H1 (cell line): ENCODE measurements at regions not wholly inside any gene's neighbourhood (a gene's known extent, or its start where the extent isn't known, plus 50 kb on each side); places are given as distances from the start of the nearest gene placed in this dataset.
"Not testable (repeated sequence)": the region's sequence is repeated elsewhere in the genome, so short reads cannot be mapped to it uniquely, and the experiment has no call there.

Source experiments
- CTCF ChIA-PET: fragments of 300-600 bp; sonication (Branson Sonifier 250); formaldehyde crosslinking; loops from one replicate; lab custom pipeline; 2021; ENCODE audit not compliant: partially characterized antibody; lab: Charles Lee
- POLR2A ChIA-PET: fragments of 300-600 bp; sonication (Branson Sonifier 250); formaldehyde crosslinking; loops from one replicate; lab custom pipeline; 2021; ENCODE audit warnings: inconsistent platforms; ENCODE audit not compliant: partially characterized antibody; lab: Charles Lee
- DNase-seq, 2 experiments: peaks; one replicate each; pipeline versions ENCODE4 v3.0.0 to v3.0.0-alpha.2; 2010 to 2022; ENCODE audit warnings: low spot score in 2 of 2, low read depth in 1 of 2, mixed read lengths in 1 of 2
- FAIRE-seq: peaks from 2 replicates; lab custom pipeline; 2011; peaks lifted over from hg19 to GRCh38; lab: Jason Lieb, UNC
- H2AFZ ChIP-seq: 2 replicates; pipeline ENCODE4 v1.8.1; 2012; ENCODE audit warnings: low read length, inconsistent platforms
- H2AK5ac ChIP-seq: 2 replicates; pipeline ENCODE4 v1.6.1; 2013; ENCODE audit warnings: low read depth, low read length
- H2BK120ac ChIP-seq: replicated peaks from 2 replicates; pipeline ENCODE3; 2013; ENCODE audit warnings: low read depth, low read length, inconsistent platforms
- H2BK12ac ChIP-seq: 2 replicates; pipeline ENCODE4 v1.6.1; 2013; ENCODE audit warnings: low read depth, low read length
- H2BK15ac ChIP-seq: 2 replicates; pipeline ENCODE4 v1.6.1; 2013; ENCODE audit warnings: low read length
- H2BK20ac ChIP-seq: 2 replicates; pipeline ENCODE4 v1.6.1; 2013; ENCODE audit warnings: low read length
- H2BK5ac ChIP-seq: 2 replicates; pipeline ENCODE4 v1.6.1; 2013; ENCODE audit warnings: low read depth, low read length
- H3K14ac ChIP-seq: 2 replicates; pipeline ENCODE4 v1.6.1; 2013; ENCODE audit warnings: inconsistent platforms; ENCODE audit not compliant: insufficient read length
- H3K18ac ChIP-seq: 2 replicates; pipeline ENCODE4 v1.6.1; 2013; ENCODE audit warnings: low read length; ENCODE audit errors: extremely low read depth
- H3K23ac ChIP-seq: 2 replicates; pipeline ENCODE4 v1.6.1; 2013; ENCODE audit warnings: inconsistent platforms; ENCODE audit not compliant: insufficient read length
- H3K23me2 ChIP-seq: 2 replicates; pipeline ENCODE4 v1.6.1; 2013; ENCODE audit warnings: low read depth, low read length
- H3K27ac ChIP-seq: 2 replicates; pipeline ENCODE4 v1.6.1; 2011; ENCODE audit warnings: low read depth, low read length, inconsistent platforms
- H3K27me3 ChIP-seq, 4 experiments: replicated peaks in 1 of 4; 1 replicate in 1 of 4; 2 replicates in 3 of 4; pipeline versions ENCODE4 v1.6.1 to v1.8.1; 2011 to 2013; ENCODE audit warnings: low read length in 3 of 4, mild to moderate bottlenecking in 3 of 4, inconsistent platforms in 2 of 4, mixed read lengths in 2 of 4, moderate library complexity in 1 of 4; ENCODE audit not compliant: control insufficient read depth in 3 of 4, insufficient read depth in 3 of 4; ENCODE audit errors: extremely low read depth in 1 of 4
- H3K36me3 ChIP-seq, 4 experiments: 2 replicates each; pipeline versions ENCODE4 v1.6.1 to v1.8.1; 2011 to 2013; ENCODE audit warnings: mild to moderate bottlenecking in 4 of 4, low read length in 3 of 4, moderate library complexity in 2 of 4, control low read depth in 1 of 4, inconsistent platforms in 1 of 4; ENCODE audit not compliant: insufficient read depth in 4 of 4, control insufficient read depth in 2 of 4
- H3K4ac ChIP-seq: replicated peaks from 2 replicates; pipeline ENCODE3; 2013; ENCODE audit warnings: low read length, low read depth, mixed read lengths, inconsistent platforms; ENCODE audit not compliant: insufficient read length
- H3K4me1 ChIP-seq, 4 experiments: replicated peaks in 1 of 4; 1 replicate in 1 of 4; 2 replicates in 3 of 4; pipeline versions ENCODE4 v1.6.1 to v1.8.1; 2011 to 2013; ENCODE audit warnings: low read length in 3 of 4, inconsistent platforms in 2 of 4, mixed read lengths in 1 of 4; ENCODE audit not compliant: insufficient read depth in 4 of 4, control insufficient read depth in 3 of 4
- H3K4me2 ChIP-seq, 2 experiments: 2 replicates each; pipeline versions ENCODE4 v1.6.1 to v1.8.1; 2011 to 2013; ENCODE audit warnings: low read depth in 2 of 2, low read length in 2 of 2, control low read depth in 1 of 2, inconsistent platforms in 1 of 2, mild to moderate bottlenecking in 1 of 2; ENCODE audit not compliant: insufficient read depth in 1 of 2
- H3K4me3 ChIP-seq, 4 experiments: fragments of 200-600, 300-600 bp in 1 of 4; sonication (generic), shearing (Covaris generic), sonication (Bioruptor Twin) in 1 of 4; 2 replicates each; pipeline versions ENCODE4 v1.5.1 to v1.8.1; 2011 to 2016; ENCODE audit warnings: low read length in 4 of 4, low read depth in 3 of 4, control low read depth in 2 of 4, inconsistent platforms in 2 of 4, mild to moderate bottlenecking in 2 of 4, mixed read lengths in 1 of 4, moderate library complexity in 1 of 4; ENCODE audit not compliant: insufficient read depth in 2 of 4; ENCODE audit errors: extremely low read depth in 1 of 4
- H3K56ac ChIP-seq: replicated peaks from 2 replicates; pipeline ENCODE3; 2013; ENCODE audit warnings: low read depth, mild to moderate bottlenecking, mixed read lengths, low read length, inconsistent platforms; ENCODE audit not compliant: insufficient read length
- H3K79me1 ChIP-seq: 2 replicates; pipeline ENCODE4 v1.6.1; 2013; ENCODE audit warnings: low read depth, low read length, control low read depth
- H3K79me2 ChIP-seq, 2 experiments: 2 replicates each; pipeline versions ENCODE4 v1.6.1 to v1.8.1; 2012 to 2013; ENCODE audit warnings: low read length in 2 of 2, mild to moderate bottlenecking in 2 of 2, inconsistent platforms in 1 of 2; ENCODE audit not compliant: insufficient read depth in 2 of 2, control insufficient read depth in 1 of 2
- H3K9ac ChIP-seq, 4 experiments: replicated peaks in 1 of 4; 1 replicate in 1 of 4; 2 replicates in 3 of 4; pipeline versions ENCODE4 v1.6.1 to v1.8.1; 2011 to 2013; ENCODE audit warnings: low read depth in 3 of 4, low read length in 3 of 4, control low read depth in 2 of 4, mild to moderate bottlenecking in 2 of 4, moderate library complexity in 2 of 4, inconsistent platforms in 1 of 4; ENCODE audit errors: extremely low read depth in 1 of 4
- H3K9me3 ChIP-seq, 2 experiments: 2 replicates each; pipeline versions ENCODE4 v1.6.1 to v1.8.1; 2012 to 2013; ENCODE audit warnings: mild to moderate bottlenecking in 2 of 2, moderate library complexity in 2 of 2, control low read depth in 1 of 2, inconsistent platforms in 1 of 2, low read depth in 1 of 2, low read length in 1 of 2, mixed read lengths in 1 of 2; ENCODE audit not compliant: insufficient read depth in 2 of 2
- H4K20me1 ChIP-seq, 2 experiments: replicated peaks in 1 of 2; 2 replicates each; pipeline versions ENCODE3 to v1.8.1; 2011 to 2013; ENCODE audit warnings: inconsistent platforms in 2 of 2, low read length in 2 of 2, mild to moderate bottlenecking in 1 of 2; ENCODE audit not compliant: insufficient read depth in 2 of 2, control insufficient read depth in 1 of 2
- H4K5ac ChIP-seq: 2 replicates; pipeline ENCODE4 v1.6.1; 2013; ENCODE audit warnings: low read length, low read depth, mixed read lengths, inconsistent platforms; ENCODE audit not compliant: insufficient read length
- H4K8ac ChIP-seq: 2 replicates; pipeline ENCODE4 v1.8.0; 2013; ENCODE audit warnings: mild to moderate bottlenecking, moderate library complexity, low read length, inconsistent platforms; ENCODE audit not compliant: insufficient read depth; ENCODE audit errors: extremely low read depth
- H4K91ac ChIP-seq: replicated peaks from 2 replicates; pipeline ENCODE3; 2013; ENCODE audit warnings: low read length, mixed read lengths, inconsistent platforms; ENCODE audit not compliant: insufficient read length
- WGBS, 2 experiments: shearing (Covaris generic) in 1 of 2; methylation state at CpG; one replicate each; pipeline versions ENCODE4 v1.1.6 to v1.1.7; 2013 to 2015; ENCODE audit warnings: low lambda C conversion rate in 2 of 2, mixed read lengths in 2 of 2, inconsistent platforms in 1 of 2, low coverage in 1 of 2, missing lambda C conversion rate in 1 of 2; ENCODE audit not compliant: insufficient replicate concordance in 2 of 2, insufficient coverage in 1 of 2, insufficient read length in 1 of 2; ENCODE audit errors: extremely low coverage in 1 of 2, missing lambda C conversion rate in 1 of 2; 5-methylcytosine and 5-hydroxymethylcytosine counted together

- not testable (repeated sequence) for H4K5ac ChIP-seq, H3K14ac ChIP-seq, H3K9me3 ChIP-seq, H4K20me1 ChIP-seq, DNase-seq, H2BK120ac ChIP-seq, H3K18ac ChIP-seq, H4K91ac ChIP-seq, H4K8ac ChIP-seq, H3K4me2 ChIP-seq, H3K79me2 ChIP-seq, H2BK15ac ChIP-seq, H3K23me2 ChIP-seq, H3K27me3 ChIP-seq, H2BK12ac ChIP-seq, H3K36me3 ChIP-seq, H3K27ac ChIP-seq, H3K4ac ChIP-seq, H3K4me1 ChIP-seq, H3K79me1 ChIP-seq, H2BK5ac ChIP-seq, FAIRE-seq, H2AK5ac ChIP-seq, H3K9ac ChIP-seq, H3K56ac ChIP-seq, H3K23ac ChIP-seq, H2BK20ac ChIP-seq, H3K4me3 ChIP-seq
- WGBS, 2 experiments: 80% methylated on average over 7 of the region's 7 CpGs; no CpG with 5 or more reads in 1 of the 2 experiments
- 0 out of 2 replicates have a peak overlapping the region, but pooled peaks have one; percentile 17 for H2AFZ ChIP-seq
- CTCF ChIA-PET: interaction anchor here (0.6 to 1.2 kb wide), 2 partner anchors 15 to 75 kb away, joined by 3 read pairs; no protein-coding TSS in a partner anchor
- POLR2A ChIA-PET: interaction anchor here (1.6 kb wide), 1 partner anchor 14 kb away, joined by 4 read pairs; no protein-coding TSS in a partner anchor
These were observed 83.0 kb upstream of the SP4 start for GRCh38 chr7:21344900-21345299.
